RWPE1 (cell line): ENCODE measurements at regions not wholly inside any gene's neighbourhood (a gene's known extent, or its start where the extent isn't known, plus 50 kb on each side); places are given as distances from the start of the nearest gene placed in this dataset.

Experiments used
- CTCF ChIA-PET: fragments of 350-600 bp; sonication (Branson Sonifier 250); formaldehyde crosslinking; extraction: SDS; loops from one replicate; lab custom pipeline; 2021; lab: Yijun Ruan, JAX
- POLR2A ChIA-PET: fragments of 400-600 bp; formaldehyde crosslinking; extraction: SDS; loops from one replicate; lab custom pipeline; 2020; ENCODE audit warnings: antibody characterized with exemption; ENCODE audit not compliant: low non-redundant PET; lab: Yijun Ruan, JAX
- DNase-seq: peaks from one replicate; pipeline ENCODE4 v3.0.0; 2012; ENCODE audit warnings: low spot score
- H3K27ac ChIP-seq: fragments of 450-650 bp; 2 replicates; pipeline ENCODE4 v1.5.1; 2017
- TF ChIP-seq, protein P1 (sequence below): fragments of 450-650 bp; conservative IDR thresholded peaks from 2 replicates; pipeline ENCODE4 v1.5.1; 2017; ENCODE audit warnings: low read depth, mild to moderate bottlenecking

- no peak overlapping the region for H3K27ac ChIP-seq
- ChIA-PET POLR2A (no interaction called here), CTCF (no interaction called here)
- TF ChIP-seq, protein P1, sequence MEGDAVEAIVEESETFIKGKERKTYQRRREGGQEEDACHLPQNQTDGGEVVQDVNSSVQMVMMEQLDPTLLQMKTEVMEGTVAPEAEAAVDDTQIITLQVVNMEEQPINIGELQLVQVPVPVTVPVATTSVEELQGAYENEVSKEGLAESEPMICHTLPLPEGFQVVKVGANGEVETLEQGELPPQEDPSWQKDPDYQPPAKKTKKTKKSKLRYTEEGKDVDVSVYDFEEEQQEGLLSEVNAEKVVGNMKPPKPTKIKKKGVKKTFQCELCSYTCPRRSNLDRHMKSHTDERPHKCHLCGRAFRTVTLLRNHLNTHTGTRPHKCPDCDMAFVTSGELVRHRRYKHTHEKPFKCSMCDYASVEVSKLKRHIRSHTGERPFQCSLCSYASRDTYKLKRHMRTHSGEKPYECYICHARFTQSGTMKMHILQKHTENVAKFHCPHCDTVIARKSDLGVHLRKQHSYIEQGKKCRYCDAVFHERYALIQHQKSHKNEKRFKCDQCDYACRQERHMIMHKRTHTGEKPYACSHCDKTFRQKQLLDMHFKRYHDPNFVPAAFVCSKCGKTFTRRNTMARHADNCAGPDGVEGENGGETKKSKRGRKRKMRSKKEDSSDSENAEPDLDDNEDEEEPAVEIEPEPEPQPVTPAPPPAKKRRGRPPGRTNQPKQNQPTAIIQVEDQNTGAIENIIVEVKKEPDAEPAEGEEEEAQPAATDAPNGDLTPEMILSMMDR = no peak
- DNase-seq = no peak
These were observed 291.0 kb upstream of the DOK6 start for GRCh38 chr18:69109686-69110085.

- no peak for DNase-seq
- ChIA-PET CTCF (no interaction called here), POLR2A (no interaction called here)
- TF ChIP-seq, protein P1 = no peak
- no peak overlapping the region for H3K27ac ChIP-seq
These were observed 279.9 kb upstream of the DOK6 start for GRCh38 chr18:69120833-69121232.

DNA sequence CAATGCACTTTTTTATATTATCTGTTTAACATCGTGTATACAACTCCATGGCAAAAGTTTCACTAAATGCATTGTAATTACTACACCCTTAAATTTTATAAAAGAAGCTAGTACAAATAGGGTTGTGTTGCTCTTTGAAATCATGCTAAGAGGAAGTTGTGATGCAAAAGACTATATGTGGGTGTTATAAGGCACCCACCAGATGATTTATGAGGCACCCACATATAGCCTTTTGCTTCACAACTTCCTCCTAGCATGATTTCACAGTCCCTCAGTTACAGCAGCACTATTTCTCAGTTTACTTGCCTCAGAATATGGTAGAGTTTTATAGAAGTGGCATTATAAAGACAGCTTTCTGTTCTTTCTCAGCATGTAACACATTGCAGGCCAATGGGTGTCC, 277.3 kb upstream of the DOK6 start:
- POLR2A ChIA-PET = no interaction called here

GRCh38 chr18:69127873-69128500, 272.7 kb upstream of the DOK6 start:
- ChIA-PET POLR2A (no interaction called here), CTCF (no interaction called here)
- H3K27ac ChIP-seq = no peak overlapping the region
- no peak for DNase-seq
- TF ChIP-seq, protein P1 = no peak

More for the DNA sequence above, 277.3 kb upstream of the DOK6 start:
- DNase-seq = no peak
- CTCF ChIA-PET = no interaction called here
- H3K27ac ChIP-seq = no peak overlapping the region
- TF ChIP-seq, protein P1 = no peak

DNA sequence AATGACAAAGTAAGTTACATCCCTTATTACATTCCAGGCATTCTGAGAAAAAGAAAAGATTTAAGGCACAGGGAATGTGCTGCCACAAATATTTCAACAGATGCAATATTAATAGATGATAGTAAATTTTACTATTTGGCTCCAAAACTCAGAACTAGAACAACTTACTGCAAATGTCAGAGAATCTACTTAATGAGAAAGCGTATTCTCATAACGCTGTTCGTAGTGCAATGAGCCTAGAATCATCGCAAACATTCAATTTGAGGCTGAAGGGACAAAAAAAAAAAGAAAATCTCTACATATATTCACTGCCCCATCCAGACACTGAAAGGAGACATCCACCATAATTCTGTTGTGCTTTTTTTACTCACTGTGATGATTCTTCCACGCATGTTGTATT, 272.1 kb upstream of the DOK6 start:
- no peak for DNase-seq
- H3K27ac ChIP-seq = no peak overlapping the region
- TF ChIP-seq, protein P1 = no peak
- CTCF ChIA-PET = no interaction called here
- POLR2A ChIA-PET = no interaction called here

DNA sequence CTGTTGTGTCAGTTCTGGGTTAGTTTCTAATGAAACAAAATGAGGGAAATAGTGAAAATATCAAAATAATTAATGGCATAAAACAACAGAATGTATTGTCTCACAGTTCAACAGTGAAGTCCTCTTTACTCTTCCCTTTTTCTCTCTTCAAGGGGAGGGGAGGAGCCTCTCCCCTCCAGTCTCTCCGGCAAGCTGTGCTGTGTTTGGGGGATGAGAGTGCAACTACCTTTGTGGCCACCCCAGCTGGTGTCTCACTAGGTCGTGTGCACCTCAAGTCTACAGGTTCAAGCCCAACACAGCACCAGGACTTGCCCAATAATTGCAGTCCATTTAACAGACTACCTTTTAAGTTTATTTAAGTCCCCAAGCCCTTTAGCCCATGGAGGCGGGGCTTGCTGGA, 271.7 kb upstream of the DOK6 start:
- H3K27ac ChIP-seq = no peak overlapping the region
- CTCF ChIA-PET = no interaction called here
- no peak for DNase-seq
- POLR2A ChIA-PET = no interaction called here
- TF ChIP-seq, protein P1 = no peak
